ENCODE measurements at regions not wholly inside any gene's neighbourhood (a gene's known extent, or its start where the extent isn't known, plus 50 kb on each side); places are given as distances from the start of the nearest gene placed in this dataset.

- DNase-seq: no peak
Measured at GRCh38 chr21:26784974-26785373, 60.2 kb downstream of the ADAMTS1 start.

- DNase-seq: peak; percentile 55
Measured at GRCh38 chr21:26783466-26784195, 61.6 kb downstream of the ADAMTS1 start.

- DNase-seq: no peak
Measured at GRCh38 chr21:26782747-26783146, 62.5 kb downstream of the ADAMTS1 start.

- no peak for DNase-seq
Measured at GRCh38 chr21:26782331-26782730, 62.9 kb downstream of the ADAMTS1 start.

- DNase-seq: no peak
Measured at GRCh38 chr21:26781331-26781730, 63.9 kb downstream of the ADAMTS1 start.

GRCh38 chr21:26777166-26777565 lies 68.0 kb downstream of the ADAMTS1 start:
- no peak for DNase-seq

GRCh38 chr21:26776310-26777021 lies 68.7 kb downstream of the ADAMTS1 start:
- DNase-seq: peak; percentile 74

- no peak for DNase-seq
Measured at GRCh38 chr21:26773058-26773457, 72.2 kb downstream of the ADAMTS1 start.

GRCh38 chr21:26769613-26770188 lies 75.5 kb downstream of the ADAMTS1 start:
- peak; percentile 67 for DNase-seq

- no peak for DNase-seq
Measured at GRCh38 chr21:26766826-26767325, 78.3 kb downstream of the ADAMTS1 start.

- no peak for DNase-seq
Measured at GRCh38 chr21:26761174-26761915, 83.9 kb downstream of the ADAMTS1 start.

- no peak for DNase-seq
Measured at GRCh38 chr21:26759731-26760130, 85.5 kb downstream of the ADAMTS1 start.

GRCh38 chr21:26758083-26758880 lies 86.9 kb downstream of the ADAMTS1 start:
- DNase-seq: no peak

- DNase-seq: peak; percentile 93
Measured at GRCh38 chr21:26756491-26757159, 88.6 kb downstream of the ADAMTS1 start.

- DNase-seq: no peak
Measured at GRCh38 chr21:26754853-26755252, 90.4 kb downstream of the ADAMTS1 start.

GRCh38 chr21:26753822-26754221 lies 91.4 kb downstream of the ADAMTS1 start:
- DNase-seq: no peak

GRCh38 chr21:26752849-26753248 lies 92.4 kb downstream of the ADAMTS1 start:
- DNase-seq: no peak

- no peak for DNase-seq
Measured at GRCh38 chr21:26751305-26751704, 93.9 kb downstream of the ADAMTS1 start.

- DNase-seq: no peak
Measured at GRCh38 chr21:26748066-26748465, 97.1 kb downstream of the ADAMTS1 start.

- DNase-seq: no peak
Measured at GRCh38 chr21:26747216-26747615, 98.0 kb downstream of the ADAMTS1 start.

GRCh38 chr21:26743524-26743923 lies 101.7 kb downstream of the ADAMTS1 start:
- no peak for DNase-seq

GRCh38 chr21:26739189-26739588 lies 106.0 kb downstream of the ADAMTS1 start:
- DNase-seq: peak; percentile 46

Measured in fibroblast of upper back skin (primary cell).